Caco-2 (cell line): ENCODE measurements at regions not wholly inside any gene's neighbourhood (a gene's known extent, or its start where the extent isn't known, plus 50 kb on each side); places are given as distances from the start of the nearest gene placed in this dataset.

ENCODE experiments used
- BruUV-seq: library from RNA; stranded (reverse); fragments of 400-500 nt; replicated peaks from 2 replicates; lab custom pipeline; 2021; lab: Mats Ljungman, UMichigan
- CTCF ChIA-PET: fragments of 300-600 bp; sonication (Branson Sonifier 250); formaldehyde crosslinking; loops from one replicate; lab custom pipeline; 2022; ENCODE audit warnings: antibody characterized with exemption; lab: Charles Lee
- POLR2A ChIA-PET: fragments of 300-600 bp; sonication (Branson Sonifier 250); formaldehyde crosslinking; loops from one replicate; lab custom pipeline; 2022; ENCODE audit warnings: antibody characterized with exemption; lab: Charles Lee
- DNase-seq, 2 experiments: peaks; one replicate each; pipeline versions ENCODE4 v3.0.0 to v3.0.0-alpha.2; 2020 to 2022
- H3K27me3 ChIP-seq: replicated peaks from 2 replicates; pipeline ENCODE4 v1.6.0; 2011; ENCODE audit warnings: low read length; ENCODE audit not compliant: control insufficient read depth, insufficient read depth
- H3K36me3 ChIP-seq: 2 replicates; pipeline ENCODE4 v1.5.1; 2011; ENCODE audit warnings: low read length; ENCODE audit not compliant: control insufficient read depth, insufficient read depth
- H3K4me1 ChIP-seq: fragments of 250-450 bp; sonication (Bioruptor Pico); 2 replicates; pipeline ENCODE4 v1.5.1; 2020; ENCODE audit warnings: mild to moderate bottlenecking
- H3K4me3 ChIP-seq: 2 replicates; pipeline ENCODE4 v1.5.1; 2011; ENCODE audit warnings: low read depth, mild to moderate bottlenecking, control low read depth, low read length
- H3K9me3 ChIP-seq: fragments of 250-450 bp; sonication (Bioruptor Pico); 2 replicates; pipeline ENCODE4 v1.5.1; 2020; ENCODE audit warnings: mild to moderate bottlenecking, moderate library complexity
- H3K27ac Mint-ChIP-seq: one replicate; pipeline ENCODE4 v1.8.0; 2022; ENCODE audit warnings: mixed read lengths; ENCODE audit not compliant: unreplicated experiment
- H3K27me3 Mint-ChIP-seq: one replicate; pipeline ENCODE4 v1.8.0; 2022; ENCODE audit warnings: mixed read lengths; ENCODE audit not compliant: insufficient read depth, unreplicated experiment
- H3K36me3 Mint-ChIP-seq: one replicate; pipeline ENCODE4 v1.8.0; 2022; ENCODE audit warnings: mild to moderate bottlenecking, mixed read lengths; ENCODE audit not compliant: insufficient read depth, unreplicated experiment
- H3K4me1 Mint-ChIP-seq: one replicate; pipeline ENCODE4 v1.8.0; 2022; ENCODE audit warnings: low read depth, mixed read lengths; ENCODE audit not compliant: unreplicated experiment
- H3K4me3 Mint-ChIP-seq: one replicate; pipeline ENCODE4 v1.8.0; 2022; ENCODE audit warnings: mild to moderate bottlenecking, moderate library complexity, mixed read lengths; ENCODE audit not compliant: unreplicated experiment
- H3K9me3 Mint-ChIP-seq: one replicate; pipeline ENCODE4 v1.8.0; 2022; ENCODE audit warnings: mixed read lengths; ENCODE audit not compliant: unreplicated experiment
- CTCF ChIP-seq, 2 experiments: fragments of 200-600 bp in 1 of 2; IDR thresholded peaks; 1 replicate in 1 of 2; 2 replicates in 1 of 2; pipeline versions ENCODE4 v1.5.1 to v1.8.0; 2011 to 2022; ENCODE audit warnings: antibody characterized with exemption in 1 of 2, control low read depth in 1 of 2, inconsistent platforms in 1 of 2, low read depth in 1 of 2, low read length in 1 of 2, mild to moderate bottlenecking in 1 of 2, moderate library complexity in 1 of 2; ENCODE audit not compliant: insufficient read depth in 1 of 2, severe bottlenecking in 1 of 2, unreplicated experiment in 1 of 2
- intact Hi-C: fragments of 100-400 bp; cut with micrococcal nuclease; formaldehyde crosslinking; loops from one replicate; pipeline ENCODE4 v1.10.0; 2022; ENCODE audit not compliant: unreplicated experiment

GRCh38 chr9:7360513-7360912 is 439.1 kb downstream of the DMAC1 start:
- no peaks in the 10 kb centered on the region for H3K36me3 ChIP-seq
- no peaks in the 10 kb centered on the region for H3K27me3 ChIP-seq
- H3K4me3 Mint-ChIP-seq, result no peak overlapping the region
- ChIA-PET POLR2A (no interaction called here), CTCF (interaction anchor here (0.6 kb wide), 1 partner anchor 134 kb away, joined by 3 read pairs; no protein-coding TSS in a partner anchor)
- no peak overlapping the region for H3K4me3 ChIP-seq
- TF ChIP-seq CTCF (IDR thresholded peaks at IDR 0.05; ENCODE audit: insufficient read depth in 1 of 2, low read depth in 1 of 2, low read length in 1 of 2, severe bottlenecking in 1 of 2, unreplicated experiment in 1 of 2), result no peak
- no peaks in the 10 kb centered on the region for H3K9me3 ChIP-seq
- H3K9me3 Mint-ChIP-seq, result no peaks in the 10 kb centered on the region
- H3K36me3 Mint-ChIP-seq, result no peaks in the 10 kb centered on the region
- DNase-seq, result no peak
- no peaks in the 10 kb centered on the region for H3K27me3 Mint-ChIP-seq
- intact Hi-C loops, result no loop called here
- H3K4me1 ChIP-seq, result no peaks in the 10 kb centered on the region
- H3K27ac Mint-ChIP-seq, result no peak overlapping the region
- no TSS peak for BruUV-seq
- no peaks in the 10 kb centered on the region for H3K4me1 Mint-ChIP-seq

GRCh38 chr9:7358876-7359275 is 440.7 kb downstream of the DMAC1 start:
- peaks cover 5% of the 10 kb centered on the region for H3K27me3 Mint-ChIP-seq
- intact Hi-C loops, result no loop called here
- no peak overlapping the region for H3K27ac Mint-ChIP-seq
- ChIA-PET CTCF (no interaction called here), POLR2A (no interaction called here)
- no peaks in the 10 kb centered on the region for H3K4me1 ChIP-seq
- H3K27me3 ChIP-seq, result no peaks in the 10 kb centered on the region
- no peak for DNase-seq
- H3K4me1 Mint-ChIP-seq, result no peaks in the 10 kb centered on the region
- no peaks in the 10 kb centered on the region for H3K36me3 ChIP-seq
- BruUV-seq, result no TSS peak
- H3K4me3 ChIP-seq, result no peak overlapping the region
- no peaks in the 10 kb centered on the region for H3K9me3 ChIP-seq
- H3K36me3 Mint-ChIP-seq, result no peaks in the 10 kb centered on the region
- H3K9me3 Mint-ChIP-seq, result no peaks in the 10 kb centered on the region
- H3K4me3 Mint-ChIP-seq, result no peak overlapping the region
- no peak for TF ChIP-seq CTCF (IDR thresholded peaks at IDR 0.05; ENCODE audit: insufficient read depth in 1 of 2, low read depth in 1 of 2, low read length in 1 of 2, severe bottlenecking in 1 of 2, unreplicated experiment in 1 of 2)

- TF ChIP-seq CTCF (IDR thresholded peaks at IDR 0.05; ENCODE audit: insufficient read depth in 1 of 2, low read depth in 1 of 2, low read length in 1 of 2, severe bottlenecking in 1 of 2, unreplicated experiment in 1 of 2), result no peak
- H3K27ac Mint-ChIP-seq, result no peak overlapping the region
- no peaks in the 10 kb centered on the region for H3K4me1 Mint-ChIP-seq
Measured at GRCh38 chr9:7354704-7355103, 444.9 kb downstream of the DMAC1 start.

More at GRCh38 chr9:7354704-7355103, 444.9 kb downstream of the DMAC1 start:
- intact Hi-C loops, result no loop called here
- POLR2A ChIA-PET, result no interaction called here
- H3K4me3 ChIP-seq, result no peak overlapping the region
- no peaks in the 10 kb centered on the region for H3K9me3 ChIP-seq
- BruUV-seq, result no TSS peak
- no peaks in the 10 kb centered on the region for H3K36me3 Mint-ChIP-seq
- H3K9me3 Mint-ChIP-seq, result no peaks in the 10 kb centered on the region
- no peak for DNase-seq
- H3K27me3 Mint-ChIP-seq, result peaks cover 8% of the 10 kb centered on the region
- H3K36me3 ChIP-seq, result no peaks in the 10 kb centered on the region
- H3K4me3 Mint-ChIP-seq, result no peak overlapping the region
- no peaks in the 10 kb centered on the region for H3K4me1 ChIP-seq
- CTCF ChIA-PET, result no interaction called here
- H3K27me3 ChIP-seq, result no peaks in the 10 kb centered on the region
